Neuronal stem cell (in vitro differentiated cells): ENCODE measurements at regions not wholly inside any gene's neighbourhood (a gene's known extent, or its start where the extent isn't known, plus 50 kb on each side); places are given as distances from the start of the nearest gene placed in this dataset.

Source experiments
- DNase-seq: peaks from one replicate; pipeline ENCODE4 v3.0.0-alpha.2; 2013; ENCODE audit warnings: low spot score
- H2AFZ ChIP-seq: one replicate; pipeline ENCODE4 v1.6.1; 2013; ENCODE audit warnings: mild to moderate bottlenecking, low read length, inconsistent platforms
- H2AK5ac ChIP-seq: 2 replicates; pipeline ENCODE4 v1.6.1; 2013; ENCODE audit warnings: low read depth, mild to moderate bottlenecking, inconsistent platforms, low read length, moderate library complexity, mixed read lengths
- H2BK120ac ChIP-seq: 2 replicates; pipeline ENCODE4 v1.6.1; 2013; ENCODE audit warnings: low read depth, mild to moderate bottlenecking, inconsistent platforms, low read length, moderate library complexity, mixed read lengths
- H2BK12ac ChIP-seq: one replicate; pipeline ENCODE4 v1.6.1; 2013; ENCODE audit warnings: low read length, inconsistent platforms
- H2BK15ac ChIP-seq: 2 replicates; pipeline ENCODE4 v1.6.1; 2013; ENCODE audit warnings: mild to moderate bottlenecking, low read length, inconsistent platforms, mixed read lengths
- H2BK5ac ChIP-seq: one replicate; pipeline ENCODE4 v1.6.1; 2013; ENCODE audit warnings: inconsistent platforms, mild to moderate bottlenecking, low read length, moderate library complexity
- H3K14ac ChIP-seq: one replicate; pipeline ENCODE4 v1.6.1; 2013; ENCODE audit warnings: low read length, inconsistent platforms
- H3K18ac ChIP-seq: 2 replicates; pipeline ENCODE4 v1.6.1; 2013; ENCODE audit warnings: low read length, inconsistent platforms
- H3K23ac ChIP-seq: 2 replicates; pipeline ENCODE4 v1.6.1; 2013; ENCODE audit warnings: low read depth, mild to moderate bottlenecking, mixed read lengths, low read length, inconsistent platforms; ENCODE audit not compliant: poor library complexity
- H3K27ac ChIP-seq: replicated peaks from 3 replicates; pipeline ENCODE4 v1.5.1; 2013; ENCODE audit warnings: low read length, inconsistent platforms
- H3K27me3 ChIP-seq, 3 experiments: 2 replicates each; pipeline ENCODE4 v1.6.1; 2013; ENCODE audit warnings: low read length in 3 of 3, mild to moderate bottlenecking in 2 of 3, inconsistent platforms in 1 of 3, low read depth in 1 of 3, mixed read lengths in 1 of 3, moderate library complexity in 1 of 3; ENCODE audit not compliant: control insufficient read depth in 3 of 3, insufficient read depth in 3 of 3
- H3K36me3 ChIP-seq, 2 donors: replicated peaks in 1 of 2; 2 replicates each; pipeline ENCODE4 v1.6.1; 2013; ENCODE audit warnings: low read length in 2 of 2; ENCODE audit not compliant: control insufficient read depth in 2 of 2, insufficient read depth in 2 of 2
- H3K4ac ChIP-seq: 2 replicates; pipeline ENCODE4 v1.6.1; 2013; ENCODE audit warnings: inconsistent platforms, mild to moderate bottlenecking, low read length, moderate library complexity
- H3K4me1 ChIP-seq, 2 donors: 1 replicate in 1 of 2; 2 replicates in 1 of 2; pipeline ENCODE4 v1.6.1; 2013; ENCODE audit warnings: low read length in 2 of 2, low read depth in 1 of 2; ENCODE audit not compliant: control insufficient read depth in 2 of 2, insufficient read depth in 1 of 2
- H3K4me2 ChIP-seq: one replicate; pipeline ENCODE4 v1.6.1; 2013; ENCODE audit warnings: mild to moderate bottlenecking, low read length, inconsistent platforms; ENCODE audit not compliant: insufficient read depth, poor library complexity, severe bottlenecking
- H3K4me3 ChIP-seq, 2 donors: 2 replicates each; pipeline ENCODE4 v1.5.1; 2013; ENCODE audit warnings: low read length in 2 of 2, mild to moderate bottlenecking in 2 of 2, inconsistent platforms in 1 of 2, moderate library complexity in 1 of 2
- H3K79me1 ChIP-seq: one replicate; pipeline ENCODE4 v1.6.1; 2013; ENCODE audit warnings: low read depth, mild to moderate bottlenecking, inconsistent platforms, low read length, moderate library complexity
- H3K9ac ChIP-seq: one replicate; pipeline ENCODE4 v1.6.1; 2013; ENCODE audit warnings: mild to moderate bottlenecking, low read depth, low read length, inconsistent platforms; ENCODE audit not compliant: poor library complexity
- H3K9me3 ChIP-seq, 2 donors: replicated peaks in 1 of 2; 2 replicates each; pipeline versions ENCODE3 to v1.6.1; 2013; ENCODE audit warnings: low read length in 2 of 2, mild to moderate bottlenecking in 2 of 2, inconsistent platforms in 1 of 2, low read depth in 1 of 2, mixed read lengths in 1 of 2, moderate library complexity in 1 of 2; ENCODE audit not compliant: control insufficient read depth in 2 of 2, insufficient read depth in 1 of 2
- H4K8ac ChIP-seq: one replicate; pipeline ENCODE4 v1.6.1; 2013; ENCODE audit warnings: low read depth, mild to moderate bottlenecking, inconsistent platforms, low read length, moderate library complexity
- H4K91ac ChIP-seq: one replicate; pipeline ENCODE4 v1.6.1; 2013; ENCODE audit warnings: low read length, low read depth, mild to moderate bottlenecking, inconsistent platforms; ENCODE audit not compliant: poor library complexity
- WGBS, 2 donors: extraction: QIAGEN DNeasy Blood & Tissue Kit; methylation state at CpG; one replicate each; pipeline ENCODE4 v1.1.7; 2013; ENCODE audit warnings: missing lambda C conversion rate in 2 of 2, mixed read lengths in 1 of 2; ENCODE audit not compliant: insufficient read length in 2 of 2, insufficient replicate concordance in 1 of 2; ENCODE audit errors: extremely low coverage in 2 of 2; 5-methylcytosine and 5-hydroxymethylcytosine counted together

GRCh38 chr18:72651033-72651432 lies 106.9 kb upstream of the CBLN2 start:
- no peak overlapping the region for H3K4ac ChIP-seq
- no peak overlapping the region for H3K4me3 ChIP-seq
- H4K91ac ChIP-seq: no peak overlapping the region
- no peak overlapping the region for H3K4me2 ChIP-seq
- H3K9ac ChIP-seq: no peak overlapping the region
- WGBS, 2 donors: no CpG with 5 or more reads among the region's 5 CpGs
- no peak overlapping the region for H2AK5ac ChIP-seq
- H3K23ac ChIP-seq: no peak overlapping the region
- no peaks in the 10 kb centered on the region for H3K9me3 ChIP-seq
- H2BK12ac ChIP-seq: no peak overlapping the region
- H2AFZ ChIP-seq: no peak overlapping the region
- no peak overlapping the region for H3K18ac ChIP-seq
- H2BK15ac ChIP-seq: no peak overlapping the region
- no peak overlapping the region for H2BK5ac ChIP-seq
- H3K27ac ChIP-seq: no peak overlapping the region
- no peak overlapping the region for H3K14ac ChIP-seq
- H3K4me1 ChIP-seq: no peaks in the 10 kb centered on the region
- H3K27me3 ChIP-seq: no peaks in the 10 kb centered on the region
- DNase-seq: no peak
- H2BK120ac ChIP-seq: no peak overlapping the region
- no peaks in the 10 kb centered on the region for H3K79me1 ChIP-seq
- H3K36me3 ChIP-seq: no peaks in the 10 kb centered on the region
- no peak overlapping the region for H4K8ac ChIP-seq

- Histone ChIP-seq H3K23ac (no peak overlapping the region), H3K18ac (no peak overlapping the region), H3K14ac (no peak overlapping the region), H3K79me1 (no peaks in the 10 kb centered on the region), H3K4me2 (no peak overlapping the region), H3K4me1 (no peaks in the 10 kb centered on the region), H3K9me3 (no peaks in the 10 kb centered on the region), H3K27me3 (no peaks in the 10 kb centered on the region), H4K8ac (no peak overlapping the region), H3K36me3 (no peaks in the 10 kb centered on the region), H3K27ac (no peak overlapping the region), H2AFZ (no peak overlapping the region), H2BK5ac (no peak overlapping the region), H2BK120ac (no peak overlapping the region), H3K9ac (no peak overlapping the region), H3K4me3 (no peak overlapping the region), H2BK15ac (no peak overlapping the region), H2BK12ac (no peak overlapping the region), H3K4ac (no peak overlapping the region), H4K91ac (no peak overlapping the region), H2AK5ac (no peak overlapping the region)
- no peak for DNase-seq
These were observed 104.4 kb upstream of the CBLN2 start for GRCh38 chr18:72648481-72648960.

- no peaks in the 10 kb centered on the region for H3K27me3 ChIP-seq
- H3K4me2 ChIP-seq: no peak overlapping the region
- no peak overlapping the region for H2AFZ ChIP-seq
- H2BK15ac ChIP-seq: no peak overlapping the region
- H2AK5ac ChIP-seq: no peak overlapping the region
- H3K23ac ChIP-seq: no peak overlapping the region
- H3K14ac ChIP-seq: no peak overlapping the region
- no peaks in the 10 kb centered on the region for H3K9me3 ChIP-seq
- DNase-seq: no peak
- H3K4me3 ChIP-seq: no peak overlapping the region
- no peaks in the 10 kb centered on the region for H3K4me1 ChIP-seq
- H4K91ac ChIP-seq: no peak overlapping the region
- no peak overlapping the region for H3K4ac ChIP-seq
- H3K79me1 ChIP-seq: no peaks in the 10 kb centered on the region
- no peak overlapping the region for H2BK12ac ChIP-seq
- no peak overlapping the region for H3K27ac ChIP-seq
- H3K36me3 ChIP-seq: no peaks in the 10 kb centered on the region
- H4K8ac ChIP-seq: no peak overlapping the region
- no peak overlapping the region for H2BK120ac ChIP-seq
- WGBS, 2 donors: no CpG with 5 or more reads among the region's 3 CpGs
- no peak overlapping the region for H3K18ac ChIP-seq
- no peak overlapping the region for H2BK5ac ChIP-seq
- H3K9ac ChIP-seq: no peak overlapping the region
These were observed 103.9 kb upstream of the CBLN2 start for GRCh38 chr18:72648079-72648478.

- Histone ChIP-seq H2BK12ac (no peak overlapping the region), H3K9me3 (no peaks in the 10 kb centered on the region)
These were observed 96.4 kb upstream of the CBLN2 start for GRCh38 chr18:72640557-72640956.

More at GRCh38 chr18:72640557-72640956, 96.4 kb upstream of the CBLN2 start:
- Histone ChIP-seq H2BK15ac (no peak overlapping the region), H3K27ac (no peak overlapping the region), H4K8ac (no peak overlapping the region), H3K18ac (no peak overlapping the region), H3K4me3 (no peak overlapping the region), H2AK5ac (no peak overlapping the region), H3K23ac (no peak overlapping the region), H3K79me1 (no peaks in the 10 kb centered on the region), H2BK5ac (no peak overlapping the region), H4K91ac (no peak overlapping the region), H3K9ac (no peak overlapping the region), H2BK120ac (no peak overlapping the region), H3K36me3 (no peaks in the 10 kb centered on the region), H3K27me3 (no peaks in the 10 kb centered on the region), H3K4me1 (no peaks in the 10 kb centered on the region), H3K4me2 (no peak overlapping the region), H3K14ac (no peak overlapping the region), H3K4ac (no peak overlapping the region), H2AFZ (no peak overlapping the region)
- DNase-seq: no peak
- WGBS, 2 donors: no CpG with 5 or more reads among the region's 2 CpGs
